Panc1 (cell line): ENCODE measurements at regions not wholly inside any gene's neighbourhood (a gene's known extent, or its start where the extent isn't known, plus 50 kb on each side); places are given as distances from the start of the nearest gene placed in this dataset.

ENCODE experiments used
- ATAC-seq: fragments of 200-7000 bp; cut with Tn5 transposase; 2 replicates; pipeline ENCODE4 v1.9.1; 2020; ENCODE audit warnings: mild to moderate bottlenecking, moderate library complexity
- BruUV-seq: library from RNA; stranded (reverse); fragments of 400-500 nt; replicated peaks from 2 replicates; lab custom pipeline; 2021; lab: Mats Ljungman, UMichigan
- CTCF ChIA-PET: fragments of 300-600 bp; sonication (Branson Sonifier 250); formaldehyde crosslinking; loops from one replicate; lab custom pipeline; 2022; ENCODE audit warnings: antibody characterized with exemption; lab: Charles Lee
- POLR2A ChIA-PET: fragments of 300-600 bp; sonication (Branson Sonifier 250); formaldehyde crosslinking; loops from one replicate; lab custom pipeline; 2022; ENCODE audit warnings: antibody characterized with exemption; lab: Charles Lee
- DNase-seq: peaks from one replicate; pipeline ENCODE4 v3.0.0-alpha.2; 2010; ENCODE audit warnings: low read depth, low spot score
- H3K27ac ChIP-seq: 2 replicates; pipeline ENCODE4 v1.5.1; 2011; ENCODE audit warnings: mild to moderate bottlenecking, low read length, inconsistent platforms
- H3K27me3 ChIP-seq: fragments of 200-500 bp; sonication (Bioruptor generic); 2 replicates; pipeline ENCODE4 v1.6.0; 2014; ENCODE audit warnings: low read length, inconsistent platforms; ENCODE audit not compliant: control insufficient read depth, insufficient read depth
- H3K36me3 ChIP-seq: fragments of 200-500 bp; sonication (Bioruptor generic); 2 replicates; pipeline ENCODE4 v1.5.1; 2014; ENCODE audit warnings: inconsistent platforms, mild to moderate bottlenecking, low read length, moderate library complexity; ENCODE audit not compliant: control insufficient read depth, insufficient read depth
- H3K4me1 ChIP-seq: 2 replicates; pipeline ENCODE4 v1.5.1; 2011; ENCODE audit warnings: inconsistent platforms, mild to moderate bottlenecking, low read length, moderate library complexity; ENCODE audit not compliant: control insufficient read depth, insufficient read depth
- H3K4me3 ChIP-seq, 2 experiments: 2 replicates each; pipeline ENCODE4 v1.5.1; 2011 to 2012; ENCODE audit warnings: low read depth in 2 of 2, low read length in 2 of 2, mild to moderate bottlenecking in 2 of 2, inconsistent platforms in 1 of 2, moderate library complexity in 1 of 2
- H3K9me3 ChIP-seq: fragments of 200-500 bp; sonication (Bioruptor generic); 2 replicates; pipeline ENCODE4 v1.5.1; 2014; ENCODE audit warnings: low read depth, mild to moderate bottlenecking, inconsistent platforms, low read length, moderate library complexity; ENCODE audit not compliant: control insufficient read depth, insufficient read depth
- CTCF ChIP-seq: fragments of 450-650 bp; IDR thresholded peaks from 2 replicates; pipeline ENCODE4 v1.5.1; 2017; ENCODE audit warnings: mild to moderate bottlenecking
- POLR2AphosphoS5 ChIP-seq: IDR thresholded peaks from 2 replicates; pipeline ENCODE4 v1.6.1; 2012; ENCODE audit warnings: mild to moderate bottlenecking, low read depth, low read length, moderate library complexity
- REST ChIP-seq, 2 experiments: IDR thresholded peaks; 2 replicates each; pipeline ENCODE4 v1.6.1; 2011 to 2012; ENCODE audit warnings: low read depth in 2 of 2, control low read depth in 1 of 2, low read length in 1 of 2, mild to moderate bottlenecking in 1 of 2, moderate library complexity in 1 of 2; ENCODE audit not compliant: insufficient read depth in 1 of 2
- SIN3A ChIP-seq: IDR thresholded peaks from 2 replicates; pipeline ENCODE4 v1.6.1; 2012; ENCODE audit warnings: low read depth, mild to moderate bottlenecking, low read length, moderate library complexity, borderline replicate concordance; ENCODE audit not compliant: insufficient read depth
- TCF7L2 ChIP-seq: IDR thresholded peaks from 2 replicates; pipeline ENCODE4 v1.6.1; 2011; ENCODE audit warnings: mild to moderate bottlenecking, low read depth, low read length, inconsistent platforms
- in situ Hi-C: cut with HindIII; loops from 2 replicates; pipeline ENCODE4 v1.10.0; 2016; ENCODE audit warnings: low sequenced_read_pairs, low pct_unique_long_range_greater_than_20kb
- intact Hi-C: fragments of 100-400 bp; cut with micrococcal nuclease; formaldehyde crosslinking; loops from one replicate; pipeline ENCODE4 v1.10.0; 2022; ENCODE audit not compliant: unreplicated experiment

DNA sequence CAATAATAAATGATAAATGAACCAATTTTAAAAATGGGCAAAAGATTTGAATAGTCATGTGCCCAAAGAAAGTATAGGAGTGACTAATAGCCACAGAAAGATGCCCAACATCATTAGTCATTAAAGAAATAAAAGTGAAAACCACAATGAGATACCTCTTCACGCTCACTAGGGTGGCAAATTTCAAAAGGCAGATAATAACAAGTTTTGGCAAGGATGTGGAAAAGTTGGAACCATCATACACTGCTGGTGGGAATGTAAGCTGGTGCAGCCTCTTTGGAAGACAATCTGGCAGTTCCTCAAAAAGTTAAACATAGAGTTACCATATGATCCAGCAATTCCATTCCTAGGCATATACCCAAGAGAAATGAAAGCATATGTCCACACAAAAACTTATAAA, 1819.8 kb downstream of the MAT2B start:
- no peaks in the 10 kb centered on the region for H3K36me3 ChIP-seq
- no peak overlapping the region for H3K4me3 ChIP-seq
- intact Hi-C loops (no loop called here), in situ Hi-C loops (no loop called here)
- H3K27ac ChIP-seq, result no peak overlapping the region
- ChIA-PET POLR2A (no interaction called here), CTCF (no interaction called here)
- TF ChIP-seq POLR2AphosphoS5 (no peak), TCF7L2 (no peak), REST (IDR thresholded peaks at IDR 0.05; ENCODE audit: insufficient read depth in 1 of 2, low read depth in 2 of 2, low read length in 1 of 2) (no peak)
- ATAC-seq, result no peak
- BruUV-seq, result no TSS peak
- no peaks in the 10 kb centered on the region for H3K27me3 ChIP-seq
- DNase-seq, result no peak
- H3K9me3 ChIP-seq, result no peaks in the 10 kb centered on the region
- H3K4me1 ChIP-seq, result no peaks in the 10 kb centered on the region

GRCh38 chr5:165327631-165328030, 1822.2 kb downstream of the MAT2B start:
- TF ChIP-seq CTCF (no peak), POLR2AphosphoS5 (no peak), SIN3A (no peak), TCF7L2 (no peak), REST (IDR thresholded peaks at IDR 0.05; ENCODE audit: insufficient read depth in 1 of 2, low read depth in 2 of 2, low read length in 1 of 2) (no peak)
- CTCF ChIA-PET, result no interaction called here
- intact Hi-C loops (no loop called here), in situ Hi-C loops (no loop called here)
- no peak overlapping the region for H3K4me3 ChIP-seq
- no peak overlapping the region for H3K27ac ChIP-seq
- no peaks in the 10 kb centered on the region for H3K4me1 ChIP-seq
- BruUV-seq, result no TSS peak
- H3K36me3 ChIP-seq, result no peaks in the 10 kb centered on the region
- ATAC-seq, result no peak
- H3K9me3 ChIP-seq, result no peaks in the 10 kb centered on the region
- no peak for DNase-seq
- no peaks in the 10 kb centered on the region for H3K27me3 ChIP-seq
- POLR2A ChIA-PET, result no interaction called here
